ENCODE measurements at regions not wholly inside any gene's neighbourhood (a gene's known extent, or its start where the extent isn't known, plus 50 kb on each side); places are given as distances from the start of the nearest gene placed in this dataset.

DNA sequence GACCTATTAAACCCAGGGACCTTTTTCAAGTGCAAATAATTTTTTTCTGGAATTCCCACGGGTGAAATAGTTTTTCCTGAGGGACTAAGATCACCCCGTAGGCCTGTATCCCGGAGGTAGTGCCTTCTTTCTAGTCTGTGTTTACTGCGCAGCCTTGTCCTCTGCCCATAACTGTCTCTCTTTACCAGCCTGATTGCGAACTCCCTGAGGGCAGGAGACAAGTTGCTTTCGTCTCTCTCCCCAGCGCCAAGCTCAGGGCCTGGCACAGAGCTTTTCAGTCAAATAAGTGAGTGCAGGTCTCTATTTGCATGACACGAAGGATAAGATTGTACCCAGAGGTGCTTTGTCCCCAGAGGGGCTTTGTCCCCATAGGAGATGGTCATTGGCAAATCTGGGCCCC is 123.9 kb downstream of the DDX1 start:
- TF ChIP-seq CTCF (IDR thresholded peaks at IDR 0.05) (no peak), POLR2A (IDR thresholded peaks at IDR 0.05) (no peak)

Data from body of pancreas (tissue), 4 donors.